K562 (cell line): ENCODE measurements at regions not wholly inside any gene's neighbourhood (a gene's known extent, or its start where the extent isn't known, plus 50 kb on each side); places are given as distances from the start of the nearest gene placed in this dataset.

Experiments used
- CTCF ChIP-seq, 3 experiments: IDR thresholded peaks in 2 of 3; conservative IDR thresholded peaks in 1 of 3; 2 replicates each; pipeline ENCODE4 v1.5.1; 2011 to 2012; ENCODE audit warnings: low read length in 3 of 3, mild to moderate bottlenecking in 3 of 3, control low read depth in 2 of 3, improper control_type of control experiment in 1 of 3, inconsistent platforms in 1 of 3, low read depth in 1 of 3, mixed read lengths in 1 of 3, moderate library complexity in 1 of 3; ENCODE audit not compliant: insufficient read depth in 2 of 3
- TEAD1 ChIP-seq, 2 experiments: fragments of 450-650 bp in 1 of 2; sonication (generic) in 1 of 2; formaldehyde crosslinking; IDR thresholded peaks; 2 replicates each; pipeline versions ENCODE4 v1.4.0 to v1.8.0; 2020 to 2022; ENCODE audit warnings: mild to moderate bottlenecking in 2 of 2, missing genetic modification reagents in 1 of 2

- TF ChIP-seq TEAD1 (CRISPR knock-in tag; IDR thresholded peaks at IDR 0.05), result no peak
- TF ChIP-seq CTCF (IDR thresholded peaks at IDR 0.05 in 2 of 3, conservative IDR thresholded peaks at IDR 0.05 in 1 of 3; ENCODE audit: insufficient read depth in 2 of 3, low read depth in 1 of 3, low read length in 3 of 3), result no peak
These were observed 376.3 kb upstream of the DEPDC1 start for GRCh38 chr1:68873144-68873543.
